ENCODE measurements at regions not wholly inside any gene's neighbourhood (a gene's known extent, or its start where the extent isn't known, plus 50 kb on each side); places are given as distances from the start of the nearest gene placed in this dataset.

- TF ChIP-seq CTCF (conservative IDR thresholded peaks at IDR 0.05) (no peak), EZH2 (IDR thresholded peaks at IDR 0.05; ENCODE audit: low read depth) (no peak)
Observed at GRCh38 chr2:122883849-122884248, 1128.4 kb downstream of the TSN start.

Data from PC-9 (cell line).